ENCODE measurements at regions not wholly inside any gene's neighbourhood (a gene's known extent, or its start where the extent isn't known, plus 50 kb on each side); places are given as distances from the start of the nearest gene placed in this dataset.

GRCh38 chr4:174396599-174397110, 112.9 kb downstream of the CEP44 start:
- TF ChIP-seq POLR2A (IDR thresholded peaks at IDR 0.05; ENCODE audit: low read depth, low read length): no peak
- TF ChIP-seq RFX5 (IDR thresholded peaks at IDR 0.05; ENCODE audit: low read depth, low read length): no peak
- TF ChIP-seq, protein P1, sequence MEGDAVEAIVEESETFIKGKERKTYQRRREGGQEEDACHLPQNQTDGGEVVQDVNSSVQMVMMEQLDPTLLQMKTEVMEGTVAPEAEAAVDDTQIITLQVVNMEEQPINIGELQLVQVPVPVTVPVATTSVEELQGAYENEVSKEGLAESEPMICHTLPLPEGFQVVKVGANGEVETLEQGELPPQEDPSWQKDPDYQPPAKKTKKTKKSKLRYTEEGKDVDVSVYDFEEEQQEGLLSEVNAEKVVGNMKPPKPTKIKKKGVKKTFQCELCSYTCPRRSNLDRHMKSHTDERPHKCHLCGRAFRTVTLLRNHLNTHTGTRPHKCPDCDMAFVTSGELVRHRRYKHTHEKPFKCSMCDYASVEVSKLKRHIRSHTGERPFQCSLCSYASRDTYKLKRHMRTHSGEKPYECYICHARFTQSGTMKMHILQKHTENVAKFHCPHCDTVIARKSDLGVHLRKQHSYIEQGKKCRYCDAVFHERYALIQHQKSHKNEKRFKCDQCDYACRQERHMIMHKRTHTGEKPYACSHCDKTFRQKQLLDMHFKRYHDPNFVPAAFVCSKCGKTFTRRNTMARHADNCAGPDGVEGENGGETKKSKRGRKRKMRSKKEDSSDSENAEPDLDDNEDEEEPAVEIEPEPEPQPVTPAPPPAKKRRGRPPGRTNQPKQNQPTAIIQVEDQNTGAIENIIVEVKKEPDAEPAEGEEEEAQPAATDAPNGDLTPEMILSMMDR (conservative IDR thresholded peaks at IDR 0.05; ENCODE audit: low read depth, low read length): no peak
